GM20431 (cell line): ENCODE measurements at regions not wholly inside any gene's neighbourhood (a gene's known extent, or its start where the extent isn't known, plus 50 kb on each side); places are given as distances from the start of the nearest gene placed in this dataset.

Experiments
- in situ Hi-C: fragments of 300-500 bp; cut with MseI, MboI; formaldehyde crosslinking; loops from one replicate; pipeline ENCODE4 v1.15.0; 2020; ENCODE audit warnings: low sequenced_read_pairs; ENCODE audit not compliant: unreplicated experiment

DNA sequence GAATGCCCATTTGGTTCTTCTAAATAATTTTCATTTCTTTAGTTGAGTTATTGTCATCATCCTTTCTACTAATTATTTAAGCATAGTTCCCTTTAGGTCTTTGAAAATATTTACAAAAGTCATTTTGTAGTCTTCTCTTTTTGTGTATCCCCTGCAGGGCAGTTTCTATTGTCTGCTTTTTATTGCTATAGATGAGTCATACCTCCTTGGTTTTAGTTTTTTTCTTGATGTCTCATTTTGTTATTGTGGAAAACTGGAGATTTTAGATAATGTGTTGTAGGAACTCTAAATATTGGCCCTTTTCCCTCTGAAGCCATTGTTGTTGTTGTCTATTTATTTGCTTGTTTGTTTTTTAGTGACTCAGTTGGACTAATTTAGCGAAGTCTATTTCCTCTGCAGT, 387.9 kb downstream of the NUF2 start:
- in situ Hi-C loops = no loop called here

DNA sequence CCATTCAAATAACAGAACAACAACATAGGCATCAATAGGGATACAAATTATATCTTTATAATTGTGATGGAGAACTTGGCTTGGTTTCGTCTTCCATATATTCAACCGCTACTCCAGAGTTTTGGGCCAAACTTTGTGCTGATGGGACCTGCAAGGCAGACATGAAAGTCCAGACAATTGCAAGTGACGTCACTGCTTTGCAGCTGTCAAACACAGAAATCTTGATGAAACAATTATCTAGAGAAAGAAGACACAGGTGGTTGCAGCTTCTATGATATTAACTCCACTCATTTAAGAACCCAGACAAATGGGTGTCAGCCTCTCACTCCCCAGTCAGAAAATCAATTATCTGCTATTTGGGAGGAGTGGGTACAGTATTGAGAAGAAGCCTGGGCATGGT, 390.6 kb downstream of the NUF2 start:
- in situ Hi-C loops = no loop called here

DNA sequence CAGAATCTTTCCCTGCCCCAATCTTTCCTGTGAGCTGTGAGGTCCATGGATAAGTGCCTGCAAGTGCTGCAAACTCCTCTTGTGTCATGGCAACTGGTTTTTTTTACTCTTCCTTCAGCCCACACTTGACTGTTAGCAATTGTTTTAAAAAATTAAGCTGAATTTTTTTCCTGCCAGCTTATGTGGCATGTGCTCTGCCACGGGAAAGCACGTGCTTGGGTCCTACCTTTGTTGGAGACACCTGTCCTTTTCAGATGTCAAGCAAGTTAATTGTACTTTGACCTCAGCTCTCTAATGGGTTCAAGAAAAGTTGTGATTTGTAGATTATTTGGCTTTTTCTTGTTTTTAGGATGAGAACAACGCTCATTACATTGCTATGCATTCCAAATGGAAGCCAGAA, 398.5 kb downstream of the NUF2 start:
- in situ Hi-C loops = no loop called here

DNA sequence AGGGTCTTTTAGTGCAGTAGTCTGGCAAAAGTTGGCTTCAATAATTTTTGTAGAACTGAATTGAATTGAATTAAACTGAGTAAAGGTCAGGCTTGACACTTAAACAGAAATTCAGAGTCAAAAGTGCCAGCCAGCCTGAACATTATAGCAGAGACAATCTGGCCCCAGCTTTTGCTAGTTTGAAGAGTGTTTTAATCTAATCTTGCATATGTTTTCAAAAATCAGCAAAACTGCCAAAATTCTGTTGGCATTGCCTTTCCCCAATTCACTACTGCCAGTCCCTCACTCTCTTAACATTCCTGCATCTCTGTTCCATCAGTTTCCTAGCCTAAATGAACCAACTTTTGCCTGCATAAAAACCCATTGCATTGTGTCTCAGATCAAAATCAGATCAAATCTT, 403.8 kb downstream of the NUF2 start:
- in situ Hi-C loops = no loop called here

DNA sequence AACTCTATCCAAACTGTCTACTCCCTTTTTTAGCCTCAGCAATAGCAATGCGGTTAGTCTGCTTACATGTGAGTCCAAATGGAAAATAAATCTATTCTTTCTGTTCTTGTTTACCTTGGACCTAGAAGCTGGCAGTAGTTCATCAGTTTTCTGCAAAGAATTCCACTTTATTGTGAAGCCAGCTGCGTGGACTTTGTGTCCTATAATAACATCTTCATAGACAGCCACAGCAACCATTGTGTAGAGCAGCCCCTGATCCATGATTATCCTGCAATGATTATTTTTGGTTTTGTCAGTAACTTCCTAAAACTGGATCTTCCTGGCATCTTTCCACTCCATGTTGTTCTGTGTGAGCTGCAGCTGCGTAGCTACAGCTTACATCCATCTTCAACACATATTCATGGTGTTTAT, 408.7 kb downstream of the NUF2 start:
- in situ Hi-C loops = no loop called here

DNA sequence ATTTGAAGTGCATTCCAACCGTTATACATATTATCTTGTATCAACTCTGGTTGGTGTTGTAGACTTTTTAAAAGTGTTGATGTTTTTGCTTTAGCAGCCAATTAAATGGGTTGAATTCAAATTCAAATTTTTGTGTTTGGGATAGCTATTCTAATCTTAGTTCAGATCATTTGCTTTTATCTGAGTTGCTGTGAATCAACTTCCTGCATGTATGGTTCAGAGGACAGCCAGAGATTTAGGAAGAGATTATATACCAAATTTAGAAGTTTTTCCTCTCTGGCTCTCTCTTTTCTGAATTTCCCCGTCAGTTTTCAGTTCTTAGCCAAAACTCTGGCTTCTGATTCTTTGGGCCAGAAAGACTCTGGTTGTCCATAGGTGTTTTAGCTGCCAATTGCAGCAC, 415.5 kb downstream of the NUF2 start:
- in situ Hi-C loops = no loop called here

DNA sequence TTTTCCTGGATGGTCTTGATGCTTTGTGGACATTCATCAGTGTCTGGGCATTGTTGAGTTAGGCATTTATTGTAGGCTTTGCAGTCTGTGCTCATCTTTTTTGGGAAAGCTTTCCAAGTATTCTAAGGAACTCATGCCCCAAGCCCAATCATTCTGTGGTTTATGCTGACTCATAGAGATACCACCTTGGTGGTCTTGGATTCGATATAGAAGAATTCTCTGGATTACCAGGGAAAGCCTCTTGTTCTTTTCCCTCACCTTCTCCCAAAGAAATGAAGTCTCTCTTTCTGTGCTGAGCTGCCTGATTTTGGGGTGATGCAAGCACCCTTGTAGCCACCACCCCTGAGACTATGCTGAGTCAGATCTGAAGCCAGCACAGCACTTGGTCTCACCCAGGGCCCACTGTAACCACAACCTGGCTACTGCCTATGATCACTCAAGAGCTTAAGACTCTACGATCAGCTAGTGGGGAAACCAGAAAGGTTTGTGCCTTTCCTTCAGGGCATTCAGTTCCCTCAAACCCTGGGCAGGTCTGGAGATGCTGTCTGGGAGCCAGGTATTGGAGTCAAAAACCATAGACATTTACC, 422.6 kb downstream of the NUF2 start:
- in situ Hi-C loops = no loop called here

DNA sequence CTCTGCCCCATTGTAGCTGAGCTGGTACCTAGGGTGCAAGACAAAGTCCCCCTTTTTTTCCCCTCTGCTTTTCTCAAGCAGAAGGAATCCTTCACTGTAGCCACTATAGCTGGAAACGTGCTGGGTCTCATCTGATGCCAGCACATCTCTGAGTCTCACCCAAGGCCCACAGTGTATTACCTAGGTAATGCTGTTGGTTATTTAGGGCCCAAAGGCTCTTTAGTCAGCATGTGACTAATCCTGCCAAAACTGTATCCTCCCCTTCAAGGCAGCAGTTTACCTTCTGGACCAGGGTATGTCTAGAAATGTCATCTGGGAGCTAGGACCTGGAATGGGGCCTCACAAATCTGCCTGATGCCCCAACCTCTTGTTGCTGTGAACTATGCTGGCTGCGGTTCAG, 423.4 kb downstream of the NUF2 start:
- in situ Hi-C loops = no loop called here

DNA sequence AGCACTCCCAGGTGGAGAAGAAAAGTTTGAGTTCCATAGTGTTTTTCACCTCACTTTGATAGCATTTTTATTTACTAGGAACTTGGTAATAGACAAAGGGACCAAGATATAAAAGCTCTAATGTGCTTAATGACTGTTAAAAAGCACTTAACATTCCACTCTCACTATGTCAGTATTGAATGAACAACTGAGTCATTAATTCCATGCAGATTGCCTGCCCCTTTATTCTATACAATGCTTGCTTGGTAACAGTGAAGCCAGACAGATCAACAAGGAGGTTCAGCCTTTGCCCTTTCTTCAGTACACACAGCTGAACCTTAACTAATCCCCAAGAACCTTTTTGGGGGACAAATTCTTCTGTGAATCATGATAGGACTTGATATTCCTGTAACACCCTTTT, 425.5 kb downstream of the NUF2 start:
- in situ Hi-C loops = no loop called here

DNA sequence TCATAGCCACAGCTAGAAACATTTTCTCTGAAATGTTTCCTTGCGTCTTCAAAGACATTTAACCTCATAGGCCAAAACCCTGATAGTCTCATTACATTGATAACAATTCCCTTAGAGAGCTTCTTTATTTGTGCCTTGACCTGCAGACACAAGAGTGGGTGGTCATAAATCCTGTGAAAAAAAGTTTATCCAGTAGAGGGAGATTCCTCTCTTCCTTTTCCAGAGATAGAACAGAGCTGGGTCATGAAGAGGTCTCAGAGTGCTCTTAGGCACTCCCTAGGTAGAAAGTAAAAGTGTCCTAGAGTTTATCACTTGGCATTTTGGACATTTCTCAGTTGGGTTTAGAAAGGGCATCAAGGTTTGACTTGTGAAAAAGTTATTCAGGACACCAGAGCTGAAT, 426.1 kb downstream of the NUF2 start:
- in situ Hi-C loops = no loop called here

DNA sequence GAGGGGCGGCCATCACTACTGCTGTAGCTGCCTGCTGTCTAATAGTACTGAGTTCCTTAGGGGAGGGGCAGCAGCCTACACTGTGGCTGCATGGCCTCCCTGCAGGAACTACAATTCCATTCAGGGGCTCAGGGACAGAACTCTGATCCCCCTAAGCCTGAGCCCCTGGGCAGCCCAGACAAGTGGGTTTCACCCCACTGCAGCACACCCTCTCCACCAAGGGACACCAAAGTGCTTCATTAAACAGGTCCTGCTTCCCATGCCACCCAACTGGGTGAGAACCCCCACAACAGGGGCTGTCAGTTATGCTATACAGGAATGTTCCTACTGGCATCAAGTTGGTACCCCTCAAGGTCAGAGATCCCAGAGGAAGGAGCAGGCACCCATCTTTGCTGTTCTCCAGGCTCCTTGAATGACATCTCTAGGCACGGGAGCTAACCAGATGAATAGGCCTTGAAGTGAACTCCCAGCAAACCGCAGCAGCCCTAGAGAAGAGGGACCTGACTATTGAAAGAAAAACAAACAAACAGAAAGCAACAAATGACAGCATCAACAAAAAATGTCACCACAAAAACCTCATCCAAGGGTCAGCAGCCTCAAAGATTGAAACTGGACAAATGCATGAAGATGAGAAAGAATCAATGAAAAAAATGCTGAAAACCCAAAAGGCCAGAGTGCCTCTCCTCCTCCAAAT, 437.4 kb downstream of the NUF2 start:
- in situ Hi-C loops = no loop called here

DNA sequence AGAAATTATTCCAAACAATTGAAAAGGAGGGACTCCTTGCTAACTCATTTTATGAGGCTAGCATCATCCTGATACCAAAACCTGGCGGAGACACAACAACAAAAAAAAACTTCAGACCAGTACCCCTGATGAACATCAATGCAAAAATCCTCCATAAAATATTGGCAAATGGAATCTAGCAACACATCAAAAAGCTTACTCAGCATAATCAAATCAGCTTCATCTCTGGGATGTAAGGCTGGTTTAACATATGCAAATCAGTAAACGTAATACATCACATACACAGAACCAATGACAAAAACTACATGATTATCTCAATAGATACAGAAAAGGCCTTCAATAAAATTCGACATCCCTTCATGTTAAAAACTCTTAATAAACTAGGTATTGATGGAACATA, 440.1 kb downstream of the NUF2 start:
- in situ Hi-C loops = no loop called here

DNA sequence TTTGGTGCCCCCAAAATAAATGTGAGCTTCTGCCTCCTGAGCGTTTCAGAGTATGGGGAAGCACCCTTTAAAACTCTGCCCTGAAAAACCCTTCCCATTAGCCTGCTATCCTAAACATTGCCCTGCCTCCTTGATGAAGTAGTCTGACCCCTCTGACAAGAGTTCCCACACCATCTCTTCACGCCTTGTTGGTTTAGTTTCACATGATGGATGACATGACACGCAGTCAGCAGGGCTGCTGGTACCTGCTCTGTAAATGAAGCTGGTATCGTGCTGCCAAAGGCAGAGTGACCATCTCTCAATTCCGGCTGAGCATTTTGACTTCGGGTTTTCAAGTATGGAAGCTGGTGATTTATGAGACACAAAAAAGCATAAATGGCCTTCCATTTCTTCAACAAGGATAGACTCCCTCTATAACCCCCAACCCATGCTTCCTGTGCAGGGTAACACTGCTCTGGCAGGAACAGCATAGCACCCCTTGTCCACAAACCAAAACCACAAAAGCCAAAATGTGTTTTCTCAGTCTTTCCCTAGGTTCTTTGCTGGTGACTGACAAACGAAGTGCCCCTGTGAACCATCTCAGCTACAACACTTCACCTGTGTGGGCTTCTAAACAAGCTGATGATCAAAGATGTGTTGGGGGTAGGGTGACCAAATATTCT, 444.6 kb downstream of the NUF2 start:
- in situ Hi-C loops = no loop called here

DNA sequence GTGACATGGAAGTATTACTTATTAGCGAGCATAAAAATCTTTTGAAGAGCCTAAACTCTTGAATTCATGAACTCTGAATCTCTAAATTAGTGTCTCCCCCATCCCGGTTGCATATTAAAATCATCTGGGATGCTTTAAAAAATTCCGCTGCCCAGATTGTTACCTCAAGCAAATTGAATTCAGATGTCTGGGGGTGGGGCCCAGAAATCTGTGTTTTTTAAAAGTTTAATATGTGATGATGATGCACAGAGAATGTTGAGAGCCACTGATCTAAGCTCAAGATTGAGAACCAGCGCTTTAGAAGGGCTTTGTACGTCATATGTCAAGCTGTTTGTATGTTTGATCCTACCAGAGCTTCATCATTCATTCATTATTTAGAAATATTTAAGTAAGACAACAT, 446.8 kb downstream of the NUF2 start:
- in situ Hi-C loops = no loop called here

DNA sequence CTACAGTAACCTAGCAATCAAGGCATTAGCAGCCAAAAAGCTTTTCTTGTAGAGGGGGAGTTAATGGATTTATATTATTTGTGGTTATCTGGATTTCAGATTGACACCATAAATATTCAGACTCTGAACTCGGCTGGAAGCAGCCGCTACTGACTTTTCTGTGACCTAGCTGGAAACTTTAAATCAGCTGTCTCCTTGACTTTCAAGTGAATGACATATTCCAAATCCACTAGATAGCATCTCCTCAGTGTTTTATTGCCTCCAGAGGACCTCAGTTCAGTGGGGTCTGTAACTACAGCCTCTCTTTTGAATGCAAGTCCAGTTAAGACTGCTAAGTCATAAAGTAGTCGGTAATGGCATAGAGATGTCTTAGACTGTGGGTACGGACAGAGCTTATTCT, 448.5 kb downstream of the NUF2 start:
- in situ Hi-C loops = no loop called here

DNA sequence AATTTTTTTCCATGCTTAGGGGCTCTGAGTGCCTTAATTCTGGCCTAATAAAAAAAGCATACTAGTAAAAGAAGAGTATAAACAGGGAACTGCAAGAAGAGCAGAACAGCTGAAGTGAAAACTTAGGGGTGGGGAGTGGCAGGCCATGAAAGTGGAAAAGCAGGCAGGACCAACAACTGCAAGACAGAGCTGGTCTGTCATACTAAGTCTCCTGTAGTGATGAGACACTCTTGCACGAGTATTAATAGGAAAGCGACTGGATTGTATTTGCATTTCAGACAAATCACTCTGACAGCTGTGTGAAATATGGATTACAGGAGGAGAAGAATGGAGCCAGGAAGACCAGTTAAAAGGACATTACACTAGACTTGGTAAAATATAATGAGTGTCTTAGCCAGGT, 449.9 kb downstream of the NUF2 start:
- in situ Hi-C loops = no loop called here

DNA sequence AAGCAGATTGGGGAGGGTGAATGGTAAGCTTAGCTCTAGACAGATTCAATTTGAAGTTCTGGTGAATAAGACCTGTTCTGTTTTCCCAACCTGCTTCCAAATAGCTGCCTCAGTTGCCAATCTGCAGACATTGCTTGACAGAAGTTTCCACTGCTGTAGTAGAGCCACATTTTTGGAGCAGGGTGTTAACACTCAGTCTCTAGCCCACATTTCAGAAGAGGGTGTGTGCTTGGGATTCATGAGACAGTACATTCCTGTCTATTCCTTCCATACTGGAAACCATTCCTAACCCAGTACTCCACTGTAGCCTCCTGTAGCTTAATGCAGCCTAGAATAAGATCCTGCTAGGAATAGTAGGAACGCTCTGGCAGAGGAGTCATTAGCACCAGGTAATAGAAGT, 450.5 kb downstream of the NUF2 start:
- in situ Hi-C loops = no loop called here

DNA sequence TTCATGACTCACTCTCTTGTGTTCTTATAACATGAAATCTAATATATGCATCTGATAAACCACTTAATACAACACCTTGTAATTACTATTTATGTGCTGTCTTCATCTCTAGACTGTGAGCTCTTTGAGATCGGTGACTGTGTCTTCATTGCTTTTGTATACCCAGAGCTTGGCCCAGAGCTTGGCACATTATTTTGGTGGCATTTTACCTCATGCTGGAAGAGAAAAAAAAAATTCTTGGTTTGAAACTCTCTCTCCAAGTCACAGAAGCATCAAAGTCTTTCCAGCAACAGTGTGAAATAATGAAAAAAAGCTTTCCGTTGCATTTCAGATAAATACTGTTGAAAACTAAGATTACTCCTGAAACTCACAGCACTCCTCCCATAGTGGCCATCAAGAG, 451.6 kb downstream of the NUF2 start:
- in situ Hi-C loops = no loop called here

DNA sequence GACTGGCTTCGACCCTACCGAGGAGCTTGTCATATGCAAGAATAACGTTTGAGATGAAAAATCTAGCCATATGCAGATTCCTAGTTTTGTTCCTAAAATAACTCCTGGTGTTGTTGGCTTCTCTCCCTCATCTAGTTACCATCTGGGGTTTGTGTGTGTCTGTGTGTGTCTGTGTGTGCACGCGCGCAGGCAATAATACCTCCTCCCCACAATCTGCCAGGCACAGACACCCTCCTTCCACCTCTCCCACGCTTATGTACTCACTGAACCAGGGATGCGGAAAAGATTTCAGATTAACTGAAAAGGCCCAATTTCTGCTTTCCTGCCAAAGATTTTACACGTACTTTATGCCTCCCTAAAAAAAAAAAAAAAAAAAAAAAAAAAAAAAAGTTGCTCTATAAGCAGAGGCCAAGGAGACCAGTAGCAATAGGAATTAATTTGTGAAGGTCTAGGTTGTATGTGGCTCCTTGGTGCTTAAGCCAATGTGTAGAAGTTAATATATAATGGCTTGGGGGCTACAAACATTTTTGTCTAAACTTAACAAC, 452.7 kb downstream of the NUF2 start:
- in situ Hi-C loops = no loop called here

DNA sequence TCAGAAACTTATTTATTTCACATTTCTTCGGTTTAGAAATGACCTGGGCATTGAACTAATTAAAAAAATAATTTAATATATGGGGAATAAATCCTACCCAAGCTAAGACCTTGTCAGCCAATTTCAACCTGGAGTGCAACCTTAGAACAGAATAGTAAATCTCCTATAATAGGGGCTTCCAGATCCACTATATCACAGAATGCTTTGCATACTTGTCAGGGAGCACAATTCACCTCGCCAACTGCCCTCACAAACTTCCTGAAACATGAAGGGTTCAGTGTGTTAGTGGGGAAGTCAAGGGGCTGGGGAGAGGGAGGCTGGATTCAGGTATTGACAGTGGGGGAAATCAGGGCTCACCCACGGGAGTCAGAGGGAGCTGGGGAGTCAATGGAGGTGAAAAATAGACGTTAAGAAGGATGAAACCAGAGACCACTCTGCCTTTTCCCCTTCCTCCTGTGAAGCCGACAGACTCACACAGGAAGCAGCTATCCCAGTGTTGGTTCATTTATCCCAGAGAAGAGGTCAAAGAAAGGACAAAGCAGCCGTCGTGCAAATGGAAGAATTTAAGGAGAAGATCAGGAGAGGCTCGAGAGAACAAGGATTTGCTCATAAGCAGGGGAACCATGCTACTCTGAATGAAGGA, 453.3 kb downstream of the NUF2 start:
- in situ Hi-C loops = no loop called here

DNA sequence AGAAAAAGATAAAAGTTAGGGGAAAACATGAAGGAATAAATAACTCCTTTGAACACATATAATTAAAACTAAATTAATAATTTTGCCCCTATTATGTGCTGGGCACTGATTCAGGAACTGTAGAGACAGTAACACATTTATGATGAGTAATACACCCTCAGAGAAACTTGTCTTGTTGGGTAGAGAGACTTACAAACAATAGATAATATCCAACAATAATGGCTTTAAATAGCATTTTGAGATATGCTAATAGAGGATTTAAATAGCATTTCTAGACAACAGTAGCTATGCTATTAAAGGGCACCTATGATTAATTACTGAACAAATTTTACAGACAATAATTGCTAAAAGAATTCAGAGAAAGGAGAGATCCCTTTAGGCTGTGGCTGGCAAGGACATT, 455.5 kb downstream of the NUF2 start:
- in situ Hi-C loops = no loop called here
